Hepatocyte (in vitro differentiated cells): ENCODE measurements at regions not wholly inside any gene's neighbourhood (a gene's known extent, or its start where the extent isn't known, plus 50 kb on each side); places are given as distances from the start of the nearest gene placed in this dataset.

Experiments used
- DNase-seq: peaks from one replicate; pipeline ENCODE4 v3.0.0-alpha.2; 2016; ENCODE audit warnings: low spot score
- H2AFZ ChIP-seq: fragments of 200-600 bp; sonication (generic); 2 replicates; pipeline ENCODE4 v1.6.0; 2016; ENCODE audit warnings: antibody characterized with exemption, mild to moderate bottlenecking
- H3K27ac ChIP-seq: fragments of 200-600 bp; sonication (generic); 2 replicates; pipeline ENCODE4 v1.5.1; 2016; ENCODE audit warnings: mild to moderate bottlenecking
- H3K27me3 ChIP-seq: fragments of 200-600 bp; sonication (generic); 2 replicates; pipeline ENCODE4 v1.6.1; 2016
- H3K36me3 ChIP-seq: fragments of 200-600 bp; sonication (generic); replicated peaks from 2 replicates; pipeline ENCODE4 v1.5.1; 2016; ENCODE audit warnings: low read depth; ENCODE audit not compliant: insufficient read depth
- H3K4me1 ChIP-seq: fragments of 200-600 bp; sonication (generic); 2 replicates; pipeline ENCODE4 v1.5.1; 2016; ENCODE audit warnings: mild to moderate bottlenecking, moderate library complexity; ENCODE audit not compliant: insufficient read depth
- H3K4me2 ChIP-seq: fragments of 200-600 bp; sonication (generic); 2 replicates; pipeline ENCODE4 v1.6.0; 2016
- H3K4me3 ChIP-seq: fragments of 200-600 bp; sonication (generic); 2 replicates; pipeline ENCODE4 v1.5.1; 2016; ENCODE audit warnings: mild to moderate bottlenecking
- H3K79me2 ChIP-seq: fragments of 200-600 bp; sonication (generic); 2 replicates; pipeline ENCODE4 v1.6.0; 2017; ENCODE audit warnings: mild to moderate bottlenecking
- H3K9me2 ChIP-seq: fragments of 200-600 bp; sonication (generic); replicated peaks from 2 replicates; pipeline ENCODE4 v1.6.0; 2017; ENCODE audit warnings: mild to moderate bottlenecking; ENCODE audit not compliant: insufficient read depth
- H3K9me3 ChIP-seq: fragments of 200-600 bp; sonication (generic); 2 replicates; pipeline ENCODE4 v1.5.1; 2016; ENCODE audit warnings: low read depth, mild to moderate bottlenecking
- H4K20me1 ChIP-seq: fragments of 200-600 bp; sonication (generic); 2 replicates; pipeline ENCODE4 v1.6.0; 2016; ENCODE audit warnings: mild to moderate bottlenecking; ENCODE audit not compliant: insufficient read depth, poor library complexity, severe bottlenecking
- CTCF ChIP-seq: fragments of 200-600 bp; sonication (generic); IDR thresholded peaks from 2 replicates; pipeline ENCODE4 v1.5.1; 2016; ENCODE audit warnings: antibody characterized with exemption, mild to moderate bottlenecking; ENCODE audit not compliant: poor library complexity
- EZH2 ChIP-seq: fragments of 200-600 bp; sonication (generic); IDR thresholded peaks from 2 replicates; pipeline ENCODE4 v1.6.1; 2016; ENCODE audit warnings: antibody characterized with exemption, mild to moderate bottlenecking, borderline replicate concordance
- EZH2phosphoT487 ChIP-seq: fragments of 200-600 bp; sonication (generic); IDR thresholded peaks from one replicate; pipeline ENCODE4 v1.6.1; 2018; ENCODE audit warnings: antibody characterized with exemption, mild to moderate bottlenecking, low read depth, moderate library complexity; ENCODE audit not compliant: unreplicated experiment, severe bottlenecking
- WGBS: methylation state at CpG from one replicate; pipeline ENCODE4 v1.1.6; 2016; ENCODE audit warnings: low lambda C conversion rate; ENCODE audit errors: missing lambda C conversion rate; 5-methylcytosine and 5-hydroxymethylcytosine counted together

- Histone ChIP-seq H3K4me1 (no peaks in the 10 kb centered on the region), H2AFZ (no peak overlapping the region), H3K79me2 (no peaks in the 10 kb centered on the region), H3K9me2 (no peaks in the 10 kb centered on the region), H3K36me3 (no peaks in the 10 kb centered on the region), H3K27ac (no peak overlapping the region), H3K4me3 (no peak overlapping the region), H3K9me3 (no peaks in the 10 kb centered on the region), H4K20me1 (no peaks in the 10 kb centered on the region), H3K27me3 (no peaks in the 10 kb centered on the region), H3K4me2 (no peak overlapping the region)
- DNase-seq, result no peak
- TF ChIP-seq CTCF (no peak), EZH2 (no peak), EZH2phosphoT487 (no peak)
These were observed 181.0 kb upstream of the NPY start for GRCh38 chr7:24102988-24103387.

- H3K27ac ChIP-seq, result no peak overlapping the region
- peaks cover 6% of the 10 kb centered on the region for H3K4me1 ChIP-seq
- H3K79me2 ChIP-seq, result no peaks in the 10 kb centered on the region
- H3K4me3 ChIP-seq, result no peak overlapping the region
- WGBS, result 69% methylated on average over 1 of the region's 1 CpG
- no peak overlapping the region for H3K4me2 ChIP-seq
- no peak overlapping the region for H2AFZ ChIP-seq
- no peaks in the 10 kb centered on the region for H3K9me3 ChIP-seq
- H3K36me3 ChIP-seq, result no peaks in the 10 kb centered on the region
- TF ChIP-seq EZH2phosphoT487 (no peak), EZH2 (no peak), CTCF (no peak)
- H4K20me1 ChIP-seq, result no peaks in the 10 kb centered on the region
- no peaks in the 10 kb centered on the region for H3K9me2 ChIP-seq
- no peaks in the 10 kb centered on the region for H3K27me3 ChIP-seq
- DNase-seq, result peak; percentile 22
These were observed 175.0 kb upstream of the NPY start for GRCh38 chr7:24108906-24109376.

- no peaks in the 10 kb centered on the region for H4K20me1 ChIP-seq
- H3K9me2 ChIP-seq, result no peaks in the 10 kb centered on the region
- WGBS, result 86% methylated on average over 2 of the region's 2 CpGs
- H3K4me2 ChIP-seq, result no peak overlapping the region
- H3K9me3 ChIP-seq, result no peaks in the 10 kb centered on the region
- no peaks in the 10 kb centered on the region for H3K36me3 ChIP-seq
- no peak overlapping the region for H2AFZ ChIP-seq
- H3K4me3 ChIP-seq, result no peak overlapping the region
- H3K4me1 ChIP-seq, result peaks cover 6% of the 10 kb centered on the region
- H3K27ac ChIP-seq, result no peak overlapping the region
- H3K79me2 ChIP-seq, result no peaks in the 10 kb centered on the region
- no peak for DNase-seq
- H3K27me3 ChIP-seq, result no peaks in the 10 kb centered on the region
- TF ChIP-seq EZH2 (no peak), CTCF (no peak), EZH2phosphoT487 (no peak)
These were observed 173.9 kb upstream of the NPY start for GRCh38 chr7:24110056-24110455.

GRCh38 chr7:24113506-24113905 is 170.5 kb upstream of the NPY start:
- H3K4me3 ChIP-seq, result no peak overlapping the region
- TF ChIP-seq EZH2 (no peak), EZH2phosphoT487 (no peak), CTCF (no peak)
- no peak overlapping the region for H2AFZ ChIP-seq
- no peaks in the 10 kb centered on the region for H3K9me2 ChIP-seq
- peaks cover 6% of the 10 kb centered on the region for H3K4me1 ChIP-seq
- no peaks in the 10 kb centered on the region for H3K9me3 ChIP-seq
- H4K20me1 ChIP-seq, result no peaks in the 10 kb centered on the region
- H3K27ac ChIP-seq, result no peak overlapping the region
- H3K79me2 ChIP-seq, result no peaks in the 10 kb centered on the region
- H3K36me3 ChIP-seq, result no peaks in the 10 kb centered on the region
- H3K27me3 ChIP-seq, result no peaks in the 10 kb centered on the region
- no peak overlapping the region for H3K4me2 ChIP-seq
- DNase-seq, result no peak
- WGBS, result 98% methylated on average over 7 of the region's 7 CpGs
